ENCODE measurements at regions not wholly inside any gene's neighbourhood (a gene's known extent, or its start where the extent isn't known, plus 50 kb on each side); places are given as distances from the start of the nearest gene placed in this dataset.

- DNase-seq: no peak
Measured at GRCh38 chr9:80890124-80890523, 799.2 kb downstream of the TLE1 start.

- DNase-seq: no peak
Measured at GRCh38 chr9:80885894-80886293, 803.5 kb downstream of the TLE1 start.

DNA sequence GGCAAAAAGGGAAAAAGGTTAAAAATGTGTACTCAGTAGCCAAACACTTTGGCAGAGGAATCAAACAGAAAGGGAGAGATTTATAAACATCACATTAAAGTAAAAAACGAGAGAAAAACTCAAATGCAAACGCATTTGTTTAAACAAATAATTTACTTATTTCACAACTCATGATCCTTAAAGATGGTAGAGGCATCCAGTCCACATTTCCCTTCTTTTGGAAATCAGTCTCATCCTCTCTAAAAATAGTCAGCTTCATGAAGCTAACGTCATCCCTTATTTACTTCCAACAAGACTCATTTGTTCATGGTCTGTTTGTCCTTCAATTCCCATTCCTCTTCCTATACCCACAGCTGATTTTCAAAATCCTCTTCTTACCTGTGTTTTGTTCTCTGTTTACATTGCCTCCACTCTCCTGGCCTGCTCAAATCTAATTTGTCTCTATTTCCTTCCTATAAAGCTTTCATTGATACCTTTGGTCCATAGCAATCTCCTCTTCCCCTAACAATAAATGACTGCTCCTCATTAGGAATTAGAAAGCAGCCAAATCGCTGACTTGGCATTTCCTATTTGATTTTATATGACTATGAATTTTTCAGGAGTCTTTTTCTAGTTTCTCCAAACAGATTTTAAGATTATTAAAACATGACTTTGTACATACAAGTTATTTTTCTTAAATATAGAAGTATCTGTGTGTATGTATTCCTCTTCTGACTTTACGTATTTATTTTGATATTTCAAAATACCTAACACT, 805.3 kb downstream of the TLE1 start:
- DNase-seq: no peak

DNA sequence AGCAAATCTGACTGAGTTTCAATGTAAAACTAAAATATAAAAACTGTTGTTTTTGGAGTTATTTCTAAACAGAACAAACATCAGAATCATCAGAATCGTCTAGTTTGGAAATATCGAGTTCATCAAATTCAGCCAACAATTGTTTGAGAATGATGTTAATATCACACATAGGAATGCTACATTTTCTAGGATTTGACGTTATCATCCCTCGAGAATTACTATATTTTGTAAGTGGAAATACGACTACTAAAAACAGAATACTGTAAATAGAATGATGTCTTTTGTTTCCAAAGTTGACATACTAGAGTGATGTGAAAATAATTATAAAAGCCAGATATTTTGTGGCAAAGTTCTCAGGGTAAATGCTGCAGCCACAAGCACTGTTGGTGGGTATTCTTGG, 805.9 kb downstream of the TLE1 start:
- DNase-seq: no peak

DNA sequence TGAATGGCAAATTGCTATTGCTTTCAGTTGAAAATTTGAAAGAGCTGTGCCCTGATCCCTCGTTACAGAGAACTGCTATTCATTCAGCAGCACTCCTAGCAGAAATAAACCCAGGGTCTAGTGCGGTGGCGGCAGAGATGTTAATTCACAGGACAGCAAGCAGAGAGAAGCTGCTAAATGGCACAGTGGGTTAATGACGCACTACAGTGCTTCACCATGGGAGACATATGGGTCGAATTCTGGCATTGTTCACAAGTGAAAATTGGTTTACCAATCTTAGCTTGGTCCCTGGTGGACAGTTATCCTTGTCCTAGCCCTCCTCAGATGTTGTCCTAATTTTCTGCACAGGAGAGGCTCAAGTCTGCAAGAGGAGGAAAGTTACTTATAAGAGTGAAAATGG, 807.4 kb downstream of the TLE1 start:
- DNase-seq: no peak

DNA sequence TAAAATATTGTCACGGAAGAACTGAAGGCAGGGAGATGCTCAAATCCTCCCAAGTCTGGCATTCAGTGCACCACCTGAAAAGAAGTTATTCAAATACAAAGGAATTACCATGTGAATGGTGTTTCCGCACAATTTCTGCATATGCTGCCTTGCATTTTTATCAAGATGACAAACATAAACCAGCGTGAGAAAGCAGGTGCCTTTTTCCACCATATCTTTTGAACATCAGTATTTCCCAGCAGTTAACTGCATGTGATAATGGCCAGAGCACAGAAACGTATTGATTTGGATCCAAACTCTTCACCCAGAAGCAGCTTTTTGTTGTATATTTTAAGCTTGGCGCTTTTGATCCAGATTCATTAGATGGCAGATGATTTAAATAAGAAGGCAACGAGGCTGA, 808.0 kb downstream of the TLE1 start:
- DNase-seq: no peak

DNA sequence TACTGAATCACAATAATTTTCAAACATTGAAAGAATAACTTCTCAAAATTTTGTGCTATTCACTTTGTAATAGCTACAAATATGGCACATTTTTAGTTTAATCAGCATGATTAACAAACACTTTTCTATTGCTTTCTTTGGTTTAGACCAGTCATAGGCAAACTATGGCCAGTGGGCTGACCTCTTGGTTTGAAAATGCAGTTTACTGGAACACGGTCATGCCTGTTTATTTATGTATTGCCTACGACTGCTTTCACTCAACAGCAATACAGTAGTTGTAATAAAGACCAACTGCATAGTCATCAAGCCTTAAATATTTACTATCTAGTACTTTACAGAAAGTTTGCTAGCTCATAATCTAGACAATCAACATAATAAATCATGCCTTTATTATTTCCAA, 810.8 kb downstream of the TLE1 start:
- no peak for DNase-seq

- no peak for DNase-seq
Measured at GRCh38 chr9:80875947-80876346, 813.4 kb downstream of the TLE1 start.

DNA sequence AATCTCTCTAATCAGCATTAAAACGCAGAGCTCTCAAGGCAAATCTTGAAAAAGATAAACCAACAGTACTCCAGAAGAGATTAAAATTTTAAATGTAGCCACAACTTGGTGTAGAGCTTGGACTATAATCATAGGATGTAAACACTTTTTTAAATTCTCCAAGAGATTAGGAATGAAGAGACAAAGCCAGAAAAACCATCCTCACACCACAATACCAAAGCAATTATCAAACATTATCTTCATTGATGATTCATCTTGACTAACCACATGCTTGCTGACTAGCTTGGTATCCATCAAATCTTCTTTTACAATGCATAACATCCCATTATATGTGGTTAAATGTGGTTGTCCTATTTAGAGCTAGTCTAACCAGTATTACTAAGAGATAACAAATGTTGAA, 815.1 kb downstream of the TLE1 start:
- DNase-seq: no peak

DNA sequence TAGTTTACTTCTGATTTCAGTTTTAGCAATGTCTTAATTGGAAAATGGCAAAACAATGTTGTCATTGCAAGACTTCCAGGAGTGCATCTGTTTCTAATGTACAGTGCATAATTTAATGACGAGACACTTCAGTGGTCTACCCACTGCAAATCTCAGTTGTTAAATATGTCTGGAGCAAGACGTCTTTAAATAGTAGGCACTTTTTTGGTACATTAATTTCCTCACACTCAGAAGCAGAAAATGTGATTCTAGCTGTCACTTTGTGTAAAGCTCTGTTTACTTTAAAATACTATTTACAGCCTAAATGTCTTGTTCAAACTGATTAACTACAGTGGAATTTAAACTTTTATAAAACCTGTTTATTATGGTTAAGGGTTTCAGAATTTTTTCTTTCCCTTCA, 815.5 kb downstream of the TLE1 start:
- no peak for DNase-seq

- no peak for DNase-seq
Measured at GRCh38 chr9:80871596-80871995, 817.8 kb downstream of the TLE1 start.

DNA sequence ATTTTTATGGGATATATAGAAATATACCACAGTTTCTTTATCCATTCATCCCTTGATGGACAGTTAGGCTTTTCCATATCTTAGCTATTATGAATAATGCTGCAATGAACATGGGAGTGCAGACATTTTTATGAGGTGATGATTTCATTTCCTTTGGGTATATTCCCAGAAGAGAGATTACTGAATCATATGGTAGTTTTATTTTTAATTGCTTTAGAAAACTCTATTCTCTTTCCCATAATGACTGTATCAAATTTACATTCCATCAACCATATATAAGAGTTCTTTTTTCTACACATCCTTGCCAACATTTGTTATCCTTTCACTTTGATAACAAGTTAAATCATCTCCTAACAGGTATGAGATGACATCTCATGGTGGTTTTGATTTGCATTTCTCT, 821.6 kb downstream of the TLE1 start:
- DNase-seq: no peak

GRCh38 chr9:80866576-80867227, 822.6 kb downstream of the TLE1 start:
- no peak for DNase-seq

DNA sequence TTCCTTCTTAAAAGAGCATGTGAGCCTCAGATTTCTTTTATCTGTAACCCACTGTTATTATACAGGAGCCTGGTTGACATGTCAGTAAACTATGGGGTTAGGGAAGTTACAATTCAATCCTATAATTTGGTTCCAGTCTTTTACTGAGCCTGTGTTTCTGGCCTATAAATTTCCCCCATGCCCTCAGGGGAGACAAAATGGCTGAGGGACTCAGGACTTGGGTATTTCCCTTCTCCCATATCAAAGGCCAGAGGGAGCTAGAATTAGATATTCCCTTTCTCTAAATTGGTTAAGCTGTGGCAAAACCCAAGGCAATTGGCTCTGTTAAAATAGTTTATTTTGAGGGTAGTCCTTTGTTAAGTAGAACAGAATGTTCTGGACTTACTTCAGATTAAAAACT, 823.2 kb downstream of the TLE1 start:
- DNase-seq: no peak

DNA sequence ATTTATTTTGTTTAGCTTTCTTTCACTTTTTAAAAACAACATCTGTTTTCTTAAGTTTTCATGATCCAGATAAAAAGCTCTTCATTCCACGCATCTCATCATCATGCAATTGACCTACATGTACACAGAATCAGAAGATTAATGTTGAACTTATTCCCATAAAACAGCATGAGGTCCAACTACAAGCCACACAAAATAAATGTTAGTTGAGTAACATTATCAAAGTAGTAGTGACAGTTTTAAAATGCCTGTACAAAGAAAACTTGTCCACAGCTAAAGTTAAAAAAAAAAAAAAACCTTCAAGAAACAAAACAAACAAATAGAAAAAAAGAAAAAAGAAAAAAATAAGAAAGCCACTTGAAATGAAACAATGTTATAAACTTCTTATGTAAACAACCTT, 846.3 kb downstream of the TLE1 start:
- DNase-seq: no peak

- DNase-seq: no peak
Measured at GRCh38 chr9:80842389-80842788, 847.0 kb downstream of the TLE1 start.

GRCh38 chr9:80841888-80842287, 847.5 kb downstream of the TLE1 start:
- DNase-seq: no peak

- no peak for DNase-seq
Measured at GRCh38 chr9:80839821-80840675, 849.3 kb downstream of the TLE1 start.

DNA sequence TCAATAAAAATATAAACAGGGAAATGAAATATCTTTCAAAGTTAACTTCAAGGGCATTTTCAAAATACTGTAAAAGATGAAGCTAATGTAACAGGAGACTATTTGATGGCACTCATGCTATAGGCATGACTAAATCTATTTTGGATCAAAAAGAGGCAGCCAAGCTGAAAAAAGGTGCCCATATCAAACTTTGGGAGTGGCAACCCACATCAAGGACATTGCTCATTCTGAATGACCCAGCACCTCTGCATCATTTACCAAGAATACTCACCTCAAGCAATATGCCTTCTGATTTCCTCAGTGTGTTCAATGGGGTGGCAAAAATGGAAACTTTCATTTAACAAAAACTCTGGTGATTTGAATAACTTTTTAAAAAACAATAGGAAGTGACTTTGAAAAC, 853.3 kb downstream of the TLE1 start:
- DNase-seq: no peak

- DNase-seq: no peak
Measured at GRCh38 chr9:80831751-80832150, 857.6 kb downstream of the TLE1 start.

GRCh38 chr9:80811656-80812055, 877.7 kb downstream of the TLE1 start:
- no peak for DNase-seq

- DNase-seq: no peak
Measured at GRCh38 chr9:80811003-80811402, 878.3 kb downstream of the TLE1 start.

- no peak for DNase-seq
Measured at GRCh38 chr9:80806671-80807070, 882.7 kb downstream of the TLE1 start.

GRCh38 chr9:80804873-80805272, 884.5 kb downstream of the TLE1 start:
- no peak for DNase-seq

Data from activated effector memory CD4-positive, alpha-beta T cell treated with Interleukin-2 at 50 U/mL for 16 hours (primary cell).